Tongue (tissue), 1 donor: ENCODE measurements at regions not wholly inside any gene's neighbourhood (a gene's known extent, or its start where the extent isn't known, plus 50 kb on each side); places are given as distances from the start of the nearest gene placed in this dataset.
A peak's percentile ranks its signal among the peaks of the same experiment; 100 is the strongest.

Experiments
- DNase-seq: peaks from one replicate; pipeline ENCODE4 v3.0.0-alpha.2; 2015

- DNase-seq: no peak
These were observed 255.5 kb downstream of the MAN2A1 start for GRCh38 chr5:109945097-109945678.

DNA sequence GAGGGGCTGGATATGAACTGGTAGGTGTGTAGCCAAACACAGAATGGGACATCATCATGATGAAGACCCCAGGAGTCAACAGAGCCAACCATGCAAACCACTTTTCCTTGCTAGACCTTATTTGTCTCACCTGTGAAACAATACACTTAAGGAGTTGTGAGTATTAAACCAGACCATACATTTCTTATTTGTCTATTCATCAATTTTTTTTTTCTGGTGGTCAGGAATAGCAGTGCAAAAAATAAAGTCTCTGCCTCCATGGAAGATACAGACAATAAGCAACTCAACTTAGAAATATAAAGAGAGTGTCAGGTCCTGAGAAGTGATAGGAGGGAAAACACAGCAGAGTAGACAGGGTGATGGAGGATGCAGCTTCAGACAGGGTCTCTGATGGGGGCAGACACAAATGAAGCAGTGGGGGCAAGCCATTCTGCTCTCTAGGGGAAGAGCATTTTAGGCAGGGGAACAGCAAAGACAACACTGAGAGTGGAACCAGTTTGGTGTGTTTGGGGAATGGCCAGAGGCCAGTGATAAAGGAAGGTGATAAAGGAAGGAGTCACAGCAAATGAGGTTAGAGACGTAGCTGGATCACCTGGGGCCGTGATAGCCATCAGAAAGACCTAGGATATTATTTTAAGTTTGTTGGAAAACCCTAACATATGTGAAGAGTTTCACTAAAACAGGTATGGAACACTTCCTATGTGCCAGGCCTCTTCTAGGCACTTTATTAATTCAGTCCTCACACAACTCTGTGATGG lies 256.2 kb downstream of the MAN2A1 start:
- DNase-seq: no peak

- no peak for DNase-seq
These were observed 256.9 kb downstream of the MAN2A1 start for GRCh38 chr5:109946610-109947009.

DNA sequence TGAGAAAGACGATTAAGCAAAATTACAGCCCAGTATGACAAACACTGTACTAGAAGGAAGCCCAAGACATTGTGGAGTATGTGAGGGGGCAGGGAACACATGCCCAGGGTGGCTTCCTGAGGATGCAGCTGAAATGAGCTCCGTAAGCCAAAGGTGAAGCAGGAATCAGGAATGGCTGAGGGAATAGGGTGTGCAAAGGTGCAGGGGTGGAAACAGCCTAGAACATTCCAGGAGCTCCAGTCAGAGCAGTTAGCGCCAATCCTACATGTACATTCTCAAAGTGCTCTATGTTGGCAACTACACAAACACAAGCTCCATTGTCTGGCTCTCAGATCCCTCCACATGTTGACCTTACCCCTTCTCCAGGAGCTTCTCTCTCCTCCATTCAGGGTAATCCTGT lies 257.9 kb downstream of the MAN2A1 start:
- no peak for DNase-seq

DNA sequence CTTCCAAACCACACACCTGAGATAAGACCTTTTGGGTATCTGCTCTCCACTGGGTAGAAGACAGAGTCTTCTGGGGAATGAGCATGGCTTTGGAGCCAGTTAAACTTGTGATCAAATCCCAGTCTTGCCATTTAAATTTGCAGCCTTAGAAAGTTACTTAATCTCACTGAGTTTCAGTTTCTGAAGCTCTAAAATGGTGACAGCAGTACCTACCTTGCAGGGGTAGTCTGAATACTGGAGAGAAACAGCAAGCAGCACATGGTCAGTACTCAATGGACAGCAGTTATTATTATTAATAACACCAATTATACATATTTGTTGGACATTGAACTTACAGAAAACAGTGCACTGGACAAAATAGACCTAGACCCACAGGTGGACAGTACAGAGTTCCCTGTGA lies 260.9 kb downstream of the MAN2A1 start:
- DNase-seq: no peak

GRCh38 chr5:109951348-109951747 lies 261.6 kb downstream of the MAN2A1 start:
- no peak for DNase-seq

- no peak for DNase-seq
These were observed 262.0 kb downstream of the MAN2A1 start for GRCh38 chr5:109951758-109952157.

GRCh38 chr5:109953761-109954160 lies 264.0 kb downstream of the MAN2A1 start:
- peak; percentile 31 for DNase-seq

- DNase-seq: no peak
These were observed 267.2 kb downstream of the MAN2A1 start for GRCh38 chr5:109956884-109957283.

- no peak for DNase-seq
These were observed 268.4 kb downstream of the MAN2A1 start for GRCh38 chr5:109958082-109958481.

DNA sequence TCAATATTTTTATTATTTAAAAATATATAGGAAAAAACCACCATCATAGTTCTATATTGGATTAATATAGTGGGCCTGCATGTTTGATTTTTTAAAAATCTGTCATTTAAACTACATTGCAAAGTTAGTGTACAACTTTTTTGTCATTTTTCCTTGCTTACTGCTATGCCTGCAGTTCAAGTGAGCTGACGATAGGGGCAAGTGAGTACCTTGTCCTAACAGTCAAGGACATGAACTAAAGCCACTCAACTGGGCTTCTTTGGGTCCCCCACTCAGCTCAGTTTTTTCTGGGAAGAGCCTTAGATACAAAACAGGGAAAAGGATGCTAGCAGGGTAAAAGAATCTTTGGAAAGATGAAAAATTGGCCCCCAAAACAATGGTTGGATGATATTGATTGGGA lies 269.9 kb downstream of the MAN2A1 start:
- no peak for DNase-seq

GRCh38 chr5:109961751-109962150 lies 272.0 kb downstream of the MAN2A1 start:
- no peak for DNase-seq

DNA sequence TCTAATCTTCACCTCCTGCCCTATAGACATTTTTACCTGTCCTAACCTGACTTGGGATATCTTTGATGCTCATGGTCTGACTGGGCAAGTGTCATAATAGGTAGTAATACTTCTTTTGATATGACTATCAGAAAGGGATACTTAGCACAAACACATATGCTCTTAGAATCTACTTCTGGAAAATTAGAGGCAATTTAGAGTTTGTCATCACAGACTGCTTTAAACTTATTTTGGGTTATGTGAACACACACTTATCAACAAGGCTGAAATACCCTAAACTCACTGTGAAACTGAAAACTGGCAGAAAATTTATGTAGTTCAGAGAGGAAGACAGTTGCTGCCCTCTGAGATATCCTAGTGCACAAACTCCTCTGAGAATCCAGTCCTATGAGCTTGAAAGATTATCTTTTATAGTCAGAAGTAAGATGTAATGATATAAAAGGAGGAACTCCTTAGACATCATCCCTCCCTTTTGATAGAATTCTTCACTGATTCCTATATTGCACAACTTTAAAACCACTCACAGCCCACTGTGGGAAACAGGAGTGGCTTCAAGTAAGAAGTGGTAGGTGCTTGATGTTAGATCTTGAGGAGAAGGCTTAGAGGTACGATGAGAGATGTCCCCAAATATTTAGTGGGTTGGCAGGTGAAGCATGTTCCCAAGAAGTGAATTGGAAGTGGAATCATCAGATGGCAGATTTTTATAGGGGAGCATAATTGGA lies 273.3 kb downstream of the MAN2A1 start:
- no peak for DNase-seq

- no peak for DNase-seq
These were observed 274.4 kb downstream of the MAN2A1 start for GRCh38 chr5:109964136-109964535.

GRCh38 chr5:109965634-109966033 lies 275.9 kb downstream of the MAN2A1 start:
- DNase-seq: no peak

- DNase-seq: no peak
These were observed 282.2 kb downstream of the MAN2A1 start for GRCh38 chr5:109971968-109972367.

- no peak for DNase-seq
These were observed 292.3 kb downstream of the MAN2A1 start for GRCh38 chr5:109981979-109982378.

GRCh38 chr5:109982966-109983534 lies 293.3 kb downstream of the MAN2A1 start:
- DNase-seq: no peak

DNA sequence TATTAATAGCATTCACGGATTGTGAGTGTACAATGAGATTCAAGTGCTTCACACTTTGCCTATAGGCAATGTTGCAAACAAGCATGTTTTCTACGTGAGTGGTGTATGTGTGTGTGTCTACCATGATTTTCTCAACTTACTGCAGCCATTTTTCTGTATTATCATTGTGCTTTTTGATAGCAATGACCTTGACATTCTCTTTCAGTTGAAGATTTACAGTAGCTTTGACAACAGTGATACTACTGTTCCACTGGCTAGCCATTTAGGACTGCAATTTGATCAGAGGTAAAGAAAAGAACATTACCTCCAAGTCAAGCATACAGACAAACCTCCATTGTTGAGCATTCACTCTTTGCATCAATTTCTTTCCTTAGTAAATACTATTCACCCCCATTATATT lies 297.0 kb downstream of the MAN2A1 start:
- DNase-seq: no peak

GRCh38 chr5:109987355-109987754 lies 297.6 kb downstream of the MAN2A1 start:
- no peak for DNase-seq

DNA sequence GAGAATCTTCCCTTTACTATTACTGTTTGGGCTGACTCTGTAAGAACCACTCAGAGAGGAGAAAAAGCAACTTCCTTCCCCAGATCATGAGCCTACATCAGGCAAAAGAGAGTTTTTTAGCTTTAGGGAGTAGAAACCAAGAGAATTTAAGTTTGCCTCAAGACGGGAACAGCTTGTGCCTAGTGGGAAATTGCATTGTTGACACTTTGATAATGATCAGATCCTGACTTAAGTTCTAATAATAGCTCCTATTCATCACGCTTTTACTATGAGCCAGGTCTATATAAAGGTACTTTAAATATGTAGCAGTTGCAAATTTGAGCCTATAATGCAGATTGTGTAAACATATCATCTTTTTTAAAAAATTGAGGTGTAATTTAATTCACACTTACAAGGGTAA lies 298.2 kb downstream of the MAN2A1 start:
- peak; percentile 3 for DNase-seq

DNA sequence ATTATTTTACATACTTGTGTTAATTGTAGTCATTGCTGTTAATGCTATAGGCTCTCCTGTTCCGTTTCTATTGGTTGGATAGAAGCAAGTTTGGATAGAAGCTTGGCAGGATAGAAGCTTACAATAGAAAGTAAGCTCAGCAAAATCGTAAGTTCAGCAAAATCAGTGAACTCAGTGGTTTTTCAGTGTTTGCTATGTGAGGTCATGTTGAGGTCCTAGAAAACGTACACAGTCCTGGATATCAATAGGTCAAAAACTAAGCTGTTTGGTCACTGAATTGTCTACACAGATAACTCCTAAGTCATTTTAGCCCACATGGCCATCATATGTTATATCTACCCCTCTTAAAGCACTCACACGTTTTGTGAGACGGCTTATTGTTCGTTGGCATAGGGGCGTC lies 299.4 kb downstream of the MAN2A1 start:
- no peak for DNase-seq

DNA sequence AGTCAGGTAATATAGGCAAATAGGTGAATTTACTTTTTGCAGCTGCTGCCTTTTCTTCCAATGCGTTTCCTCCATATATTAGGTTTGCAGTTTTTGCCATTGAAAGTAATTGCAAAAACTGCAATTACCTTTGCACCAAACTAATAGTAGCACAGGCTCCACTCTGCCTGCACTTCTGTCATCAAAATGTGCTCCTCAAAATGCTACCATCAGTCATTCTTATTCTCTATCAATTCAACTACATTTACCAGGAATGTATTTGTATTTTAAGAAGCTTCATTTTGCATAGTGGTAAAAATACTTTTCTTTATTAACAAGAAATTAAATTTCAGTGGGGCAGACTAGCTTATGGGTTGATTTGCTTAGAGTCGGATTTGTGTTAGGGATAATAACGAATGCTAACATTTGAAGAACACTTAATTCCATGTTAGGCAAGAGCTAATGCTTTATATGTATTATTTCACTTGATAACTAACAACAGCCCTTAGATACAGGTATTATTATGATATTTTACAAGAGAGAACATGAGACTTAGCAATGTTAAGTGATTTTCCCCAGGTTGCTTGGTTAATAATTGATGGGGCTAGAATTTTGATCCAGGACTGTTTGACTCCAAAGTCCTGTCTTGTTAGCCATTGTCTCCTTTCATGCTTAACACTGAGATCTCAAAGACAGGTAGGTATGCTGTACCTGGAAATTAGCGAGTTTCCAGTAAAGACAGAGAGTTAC lies 300.4 kb downstream of the MAN2A1 start:
- no peak for DNase-seq
